ENCODE measurements at regions not wholly inside any gene's neighbourhood (a gene's known extent, or its start where the extent isn't known, plus 50 kb on each side); places are given as distances from the start of the nearest gene placed in this dataset.

DNA sequence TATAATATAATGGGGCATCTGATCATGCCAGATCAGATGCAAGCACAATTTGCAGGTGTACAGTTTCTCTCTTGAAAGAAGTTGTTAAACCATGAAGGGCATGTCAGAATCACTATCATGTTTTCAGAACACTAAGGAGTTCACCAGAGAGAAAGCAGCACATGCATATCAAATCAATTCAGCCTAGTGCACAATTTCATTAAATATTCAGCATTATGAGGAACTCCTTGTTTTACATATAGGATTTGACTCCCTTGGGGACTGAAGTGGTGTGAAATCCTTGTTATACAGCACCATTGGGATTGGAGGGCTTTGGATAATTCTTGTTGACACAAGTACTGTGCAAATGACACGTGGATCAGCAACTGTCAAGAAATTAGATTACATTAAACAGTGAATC is 562.1 kb upstream of the KLHL29 start:
- Histone ChIP-seq H3K36me3 (ENCODE audit: control insufficient read depth in 1 of 2, insufficient read depth in 2 of 2, low read length in 2 of 2) (no peaks in the 10 kb centered on the region), H3K4me1 (ENCODE audit: control insufficient read depth in 1 of 2, insufficient read depth in 2 of 2, low read length in 2 of 2) (no peaks in the 10 kb centered on the region), H3K27ac (ENCODE audit: low read depth, low read length) (no peak overlapping the region), H3K9me3 (ENCODE audit: control insufficient read depth in 1 of 2, insufficient read depth in 1 of 2, low read depth in 1 of 2, low read length in 2 of 2) (peaks cover 0 to 1% of the 10 kb centered on the region in 2 experiments; a peak in 1 of 4 replicates), H2AFZ (ENCODE audit: low read depth, low read length, poor library complexity, severe bottlenecking) (no peak overlapping the region), H3K9me2 (ENCODE audit: insufficient read depth) (no peaks in the 10 kb centered on the region), H3K79me2 (ENCODE audit: insufficient read depth, low read length) (no peaks in the 10 kb centered on the region), H3K27me3 (ENCODE audit: insufficient read depth, low read length) (no peaks in the 10 kb centered on the region), H3K4me3 (replicated peaks in 1 of 2; ENCODE audit: low read depth in 1 of 2, low read length in 2 of 2) (no peak overlapping the region), H3K4me2 (ENCODE audit: low read length) (no peak overlapping the region), H3K9ac (ENCODE audit: low read length) (no peak overlapping the region), H4K20me1 (ENCODE audit: insufficient read depth) (no peaks in the 10 kb centered on the region)
- ChIA-PET RAD21 (ENCODE audit: low non-redundant PET in 1 of 2, low total read pairs in 2 of 2, uncharacterized antibody in 2 of 2, unreplicated experiment in 2 of 2) (no interaction called here), POLR2A (no interaction called here), CTCF (no interaction called here)
- no peak for DNase-seq (ENCODE audit: low read depth, low spot score)
- intact Hi-C loops (cut with micrococcal nuclease), result no loop called here
- TF ChIP-seq TCF7L2 (IDR thresholded peaks at IDR 0.05; ENCODE audit: borderline replicate concordance, extremely low read depth, insufficient read depth, insufficient read length), result no peak
- no peak for TF ChIP-seq POLR2AphosphoS5 (IDR thresholded peaks at IDR 0.05; ENCODE audit: low read depth, low read length)
- no peak for TF ChIP-seq EZH2phosphoT487 (IDR thresholded peaks at IDR 0.05; ENCODE audit: borderline replicate concordance)
- TF ChIP-seq CBX3 (IDR thresholded peaks at IDR 0.05; ENCODE audit: low read depth), result no peak
- TF ChIP-seq EGR1 (IDR thresholded peaks at IDR 0.05; ENCODE audit: low read depth), result no peak
- TF ChIP-seq RAD21 (IDR thresholded peaks at IDR 0.05; ENCODE audit: low read depth), result no peak
- TF ChIP-seq SRF (IDR thresholded peaks at IDR 0.05; ENCODE audit: low read depth), result no peak
- TF ChIP-seq POLR2A (IDR thresholded peaks at IDR 0.05; ENCODE audit: borderline replicate concordance, extremely low read depth, insufficient read depth, insufficient read length), result no peak
- TF ChIP-seq JUND (IDR thresholded peaks at IDR 0.05), result no peak
- TF ChIP-seq, protein P1, sequence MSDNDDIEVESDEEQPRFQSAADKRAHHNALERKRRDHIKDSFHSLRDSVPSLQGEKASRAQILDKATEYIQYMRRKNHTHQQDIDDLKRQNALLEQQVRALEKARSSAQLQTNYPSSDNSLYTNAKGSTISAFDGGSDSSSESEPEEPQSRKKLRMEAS (IDR thresholded peaks at IDR 0.05), result no peak
- TF ChIP-seq FOSL1 (IDR thresholded peaks at IDR 0.05; ENCODE audit: low read depth), result no peak
- TF ChIP-seq EZH2 (IDR thresholded peaks at IDR 0.05), result no peak
- TF ChIP-seq CEBPB (IDR thresholded peaks at IDR 0.05; ENCODE audit: low read depth), result no peak
- TF ChIP-seq REST (IDR thresholded peaks at IDR 0.05; ENCODE audit: low read depth), result no peak
- TF ChIP-seq ZFX (IDR thresholded peaks at IDR 0.05), result no peak
- no TSS peak for BruUV-seq (replicated peaks)
- no peak for ATAC-seq
